ENCODE measurements at regions not wholly inside any gene's neighbourhood (a gene's known extent, or its start where the extent isn't known, plus 50 kb on each side); places are given as distances from the start of the nearest gene placed in this dataset.

DNA sequence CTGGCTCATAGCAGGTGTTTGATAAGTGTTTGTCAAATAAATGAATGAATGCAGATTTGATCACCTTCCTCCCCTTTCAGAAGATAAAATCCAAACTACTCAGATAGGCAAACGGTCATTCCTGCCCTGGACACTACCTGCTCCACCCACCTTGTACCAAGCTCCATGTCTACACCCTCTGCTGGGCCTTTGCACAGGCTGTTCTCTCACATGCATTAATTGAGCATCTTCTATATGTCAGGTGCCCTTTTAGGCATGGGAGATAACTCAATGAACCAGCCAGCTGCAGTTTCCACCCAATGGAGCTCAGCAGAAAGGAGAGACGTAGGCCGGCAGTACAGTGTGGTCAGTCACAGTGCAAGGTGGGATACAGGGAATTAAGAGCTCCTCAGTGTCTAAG is 102.3 kb upstream of the CPEB4 start:
- no peak overlapping the region for H3K4ac ChIP-seq (ENCODE audit: low read depth, low read length)
- no peak for ATAC-seq (ENCODE audit: low read depth)
- H3K36me3 ChIP-seq (ENCODE audit: control insufficient read depth, insufficient read depth, low read length), result no peaks in the 10 kb centered on the region
- TF ChIP-seq RAD21 (IDR thresholded peaks at IDR 0.05; ENCODE audit: low read length) (no peak), RCOR1 (IDR thresholded peaks at IDR 0.05; ENCODE audit: insufficient replicate concordance, low read length) (no peak), FOS (IDR thresholded peaks at IDR 0.05; ENCODE audit: low read depth, low read length) (no peak), SMC3 (IDR thresholded peaks at IDR 0.05; ENCODE audit: low read depth, low read length) (no peak), POLR2A (IDR thresholded peaks at IDR 0.05; ENCODE audit: low read depth, low read length) (no peak), RFX5 (IDR thresholded peaks at IDR 0.05; ENCODE audit: low read depth, low read length) (no peak), MXI1 (IDR thresholded peaks at IDR 0.05; ENCODE audit: borderline replicate concordance, low read depth, low read length) (no peak), CHD1 (IDR thresholded peaks at IDR 0.05; ENCODE audit: low read depth, low read length) (no peak), BHLHE40 (IDR thresholded peaks at IDR 0.05; ENCODE audit: low read depth, low read length) (no peak), MAZ (IDR thresholded peaks at IDR 0.05; ENCODE audit: borderline replicate concordance, low read depth, low read length) (no peak), NFE2L2 (IDR thresholded peaks at IDR 0.05; ENCODE audit: low read depth, low read length) (no peak), CEBPB (IDR thresholded peaks at IDR 0.05; ENCODE audit: low read depth, low read length) (no peak)
- TF ChIP-seq, protein P1, sequence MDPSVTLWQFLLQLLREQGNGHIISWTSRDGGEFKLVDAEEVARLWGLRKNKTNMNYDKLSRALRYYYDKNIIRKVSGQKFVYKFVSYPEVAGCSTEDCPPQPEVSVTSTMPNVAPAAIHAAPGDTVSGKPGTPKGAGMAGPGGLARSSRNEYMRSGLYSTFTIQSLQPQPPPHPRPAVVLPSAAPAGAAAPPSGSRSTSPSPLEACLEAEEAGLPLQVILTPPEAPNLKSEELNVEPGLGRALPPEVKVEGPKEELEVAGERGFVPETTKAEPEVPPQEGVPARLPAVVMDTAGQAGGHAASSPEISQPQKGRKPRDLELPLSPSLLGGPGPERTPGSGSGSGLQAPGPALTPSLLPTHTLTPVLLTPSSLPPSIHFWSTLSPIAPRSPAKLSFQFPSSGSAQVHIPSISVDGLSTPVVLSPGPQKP (IDR thresholded peaks at IDR 0.05; ENCODE audit: borderline replicate concordance, low read depth, low read length), result no peak
- H3K4me3 ChIP-seq (ENCODE audit: insufficient read depth, low read depth, low read length), result no peak overlapping the region
- H2AFZ ChIP-seq (replicated peaks; ENCODE audit: low read length, poor library complexity), result no peak overlapping the region
- no peak overlapping the region for H4K8ac ChIP-seq (ENCODE audit: low read depth in 2 of 2, low read length in 2 of 2)
- in situ Hi-C loops (cut with MboI; ENCODE audit: low sequenced_read_pairs) (no loop called here), dilution Hi-C loops (cut with HindIII; ENCODE audit: low sequenced_read_pairs, unreplicated experiment) (no loop called here), intact Hi-C loops (cut with micrococcal nuclease) (no loop called here)
- H3K18ac ChIP-seq (ENCODE audit: low read depth, low read length), result no peak overlapping the region
- no peak overlapping the region for H2BK120ac ChIP-seq (ENCODE audit: low read depth, low read length)
- no peak overlapping the region for H4K91ac ChIP-seq (ENCODE audit: insufficient read depth, low read depth, low read length)
- H4K5ac ChIP-seq (ENCODE audit: low read depth, low read length), result no peak overlapping the region
- H3K56ac ChIP-seq (ENCODE audit: extremely low read depth, insufficient read depth, low read length), result no peak overlapping the region
- no peak overlapping the region for H2BK5ac ChIP-seq (ENCODE audit: low read depth, low read length, poor library complexity, severe bottlenecking)
- H2BK15ac ChIP-seq (ENCODE audit: low read depth, low read length), result no peak overlapping the region
- POLR2A ChIA-PET (ENCODE audit: unreplicated experiment), result interaction anchor here (0.6 kb wide), 1 partner anchor 104 kb away, joined by 8 read pairs; no protein-coding TSS in a partner anchor
- WGBS, 2 experiments (ENCODE audit: extremely low coverage in 2 of 2, insufficient read length in 1 of 2), result no CpG with 5 or more reads among the region's 3 CpGs
- no peak overlapping the region for H3K4me2 ChIP-seq (ENCODE audit: low read depth, low read length)
- peaks cover 6% of the 10 kb centered on the region; the same call in 1 of the 2 replicates for H3K9me1 ChIP-seq (ENCODE audit: insufficient read depth, low read length)
- H3K4me1 ChIP-seq (ENCODE audit: control insufficient read depth, insufficient read depth, low read length), result peaks cover 22% of the 10 kb centered on the region
- no peak overlapping the region for H2AK5ac ChIP-seq (ENCODE audit: low read depth, low read length)
- H3K14ac ChIP-seq (replicated peaks; ENCODE audit: low read depth, low read length), result no peak overlapping the region
- no peak overlapping the region for H3K23ac ChIP-seq (ENCODE audit: low read depth, low read length)
- BruUV-seq (replicated peaks), result no TSS peak
- H4K20me1 ChIP-seq (ENCODE audit: insufficient read depth, low read length), result no peaks in the 10 kb centered on the region
- H3K79me1 ChIP-seq (ENCODE audit: low read depth in 1 of 2, low read length in 2 of 2), result 0 out of 4 replicates have a peak, but pooled peaks cover 0 to 3% of the 10 kb centered on the region in 2 experiments
- no peak overlapping the region for H3K9ac ChIP-seq (ENCODE audit: low read depth, low read length)
- no peak for DNase-seq
- no peak overlapping the region for H2AK9ac ChIP-seq (replicated peaks; ENCODE audit: low read depth, low read length, poor library complexity)
- CTCF ChIA-PET, result no interaction called here
- H3K27ac ChIP-seq (ENCODE audit: insufficient read depth, low read length), result no peak overlapping the region
- no peak overlapping the region for H2BK20ac ChIP-seq (ENCODE audit: low read depth, low read length)
- no peaks in the 10 kb centered on the region for H3K27me3 ChIP-seq (ENCODE audit: control insufficient read depth, insufficient read depth, low read length)
- no peaks in the 10 kb centered on the region for H3K9me3 ChIP-seq (ENCODE audit: control insufficient read depth, insufficient read depth, low read length)
